Body of pancreas (tissue), 4 donors: ENCODE measurements at regions not wholly inside any gene's neighbourhood (a gene's known extent, or its start where the extent isn't known, plus 50 kb on each side); places are given as distances from the start of the nearest gene placed in this dataset.

Experiments
- CTCF ChIP-seq, 7 experiments: fragments of 450-650 bp in 4 of 7; fragments of 200-600 bp in 3 of 7; sonication (generic) in 3 of 7; IDR thresholded peaks; one replicate each; pipeline ENCODE4 v1.5.1; 2016 to 2019; ENCODE audit warnings: antibody characterized with exemption in 7 of 7
- POLR2A ChIP-seq, 3 donors: fragments of 450-650 bp; IDR thresholded peaks; one replicate each; pipeline ENCODE4 v1.6.1; 2016; ENCODE audit warnings: antibody characterized with exemption in 3 of 3, mild to moderate bottlenecking in 2 of 3

- no peak for TF ChIP-seq CTCF (IDR thresholded peaks at IDR 0.05)
- TF ChIP-seq POLR2A (IDR thresholded peaks at IDR 0.05), result no peak
Observed at GRCh38 chr6:147007441-147007840, 196.8 kb upstream of the STXBP5 start.
